ENCODE measurements at regions not wholly inside any gene's neighbourhood (a gene's known extent, or its start where the extent isn't known, plus 50 kb on each side); places are given as distances from the start of the nearest gene placed in this dataset.

GRCh38 chr17:31724619-31725018 is 134.4 kb downstream of the COPRS start:
- no peak for TF ChIP-seq ZNF655 (CRISPR knock-in tag; IDR thresholded peaks at IDR 0.05)
- TF ChIP-seq HLTF (IDR thresholded peaks at IDR 0.05) = no peak
- no peak for TF ChIP-seq EZH2 (IDR thresholded peaks at IDR 0.05; ENCODE audit: borderline replicate concordance, low read depth, low read length)
